ENCODE measurements at regions not wholly inside any gene's neighbourhood (a gene's known extent, or its start where the extent isn't known, plus 50 kb on each side); places are given as distances from the start of the nearest gene placed in this dataset.

- Histone ChIP-seq H3K27ac (ENCODE audit: low read depth, low read length) (no peak overlapping the region), H3K27me3 (ENCODE audit: control insufficient read depth, insufficient read depth, low read length, poor library complexity, severe bottlenecking) (peaks cover 68% of the 10 kb centered on the region), H3K4me1 (ENCODE audit: control insufficient read depth, insufficient read depth, low read length) (peaks cover 12% of the 10 kb centered on the region), H3K9me3 (ENCODE audit: control insufficient read depth, low read length) (no peaks in the 10 kb centered on the region), H3K36me3 (ENCODE audit: control insufficient read depth, insufficient read depth, low read length) (no peaks in the 10 kb centered on the region), H3K9ac (ENCODE audit: extremely low read depth, low read length, poor library complexity, severe bottlenecking) (no peak overlapping the region), H3K4me3 (ENCODE audit: low read length) (no peak overlapping the region)
- Mint-ChIP-seq H3K9me3 (no peaks in the 10 kb centered on the region), H3K27ac (no peak overlapping the region), H3K27me3 (ENCODE audit: insufficient read depth) (peaks cover 73% of the 10 kb centered on the region), H3K4me3 (no peak overlapping the region), H3K36me3 (ENCODE audit: low read depth) (no peaks in the 10 kb centered on the region), H3K4me1 (peaks cover 26% of the 10 kb centered on the region)
- TF ChIP-seq CTCF (conservative IDR thresholded peaks at IDR 0.05): no peak
- WGBS, 2 experiments (ENCODE audit: insufficient coverage in 1 of 2, insufficient read length in 1 of 2): 86 to 88% methylated on average over 1 to 2 of the region's 2 CpGs
- DNase-seq: no peak
Measured at GRCh38 chr5:152089644-152090043, 165.0 kb upstream of the GLRA1 start.

GRCh38 chr5:152086668-152087067, 162.0 kb upstream of the GLRA1 start:
- WGBS, 2 experiments (ENCODE audit: insufficient coverage in 1 of 2, insufficient read length in 1 of 2): 47 to 63% methylated on average over 1 to 3 of the region's 3 CpGs
- peaks cover 22% of the 10 kb centered on the region for H3K4me1 ChIP-seq (ENCODE audit: control insufficient read depth, insufficient read depth, low read length)
- Mint-ChIP-seq H3K9me3 (no peaks in the 10 kb centered on the region), H3K27me3 (ENCODE audit: insufficient read depth) (peaks cover 69% of the 10 kb centered on the region), H3K4me1 (peaks cover 29% of the 10 kb centered on the region), H3K4me3 (no peak overlapping the region), H3K27ac (no peak overlapping the region), H3K36me3 (ENCODE audit: low read depth) (no peaks in the 10 kb centered on the region)
- no peak overlapping the region for H3K9ac ChIP-seq (ENCODE audit: extremely low read depth, low read length, poor library complexity, severe bottlenecking)
- no peaks in the 10 kb centered on the region for H3K36me3 ChIP-seq (ENCODE audit: control insufficient read depth, insufficient read depth, low read length)
- H3K27ac ChIP-seq (ENCODE audit: low read depth, low read length): no peak overlapping the region
- no peak for TF ChIP-seq CTCF (conservative IDR thresholded peaks at IDR 0.05)
- DNase-seq: peak; percentile 68
- H3K9me3 ChIP-seq (ENCODE audit: control insufficient read depth, low read length): no peaks in the 10 kb centered on the region
- H3K4me3 ChIP-seq (ENCODE audit: low read length): peak overlapping the region; percentile 41
- H3K27me3 ChIP-seq (ENCODE audit: control insufficient read depth, insufficient read depth, low read length, poor library complexity, severe bottlenecking): peaks cover 47% of the 10 kb centered on the region

GRCh38 chr5:152084476-152084875, 159.8 kb upstream of the GLRA1 start:
- H3K4me1 ChIP-seq (ENCODE audit: control insufficient read depth, insufficient read depth, low read length): peaks cover 22% of the 10 kb centered on the region
- H3K9me3 ChIP-seq (ENCODE audit: control insufficient read depth, low read length): no peaks in the 10 kb centered on the region
- H3K4me3 ChIP-seq (ENCODE audit: low read length): no peak overlapping the region
- 85 to 99% methylated on average over 4 of the region's 4 CpGs for WGBS, 2 experiments (ENCODE audit: insufficient coverage in 1 of 2, insufficient read length in 1 of 2)
- no peak overlapping the region for H3K9ac ChIP-seq (ENCODE audit: extremely low read depth, low read length, poor library complexity, severe bottlenecking)
- no peak for TF ChIP-seq CTCF (conservative IDR thresholded peaks at IDR 0.05)
- Mint-ChIP-seq H3K27ac (no peak overlapping the region), H3K4me1 (peaks cover 29% of the 10 kb centered on the region), H3K9me3 (no peaks in the 10 kb centered on the region), H3K27me3 (ENCODE audit: insufficient read depth) (peaks cover 47% of the 10 kb centered on the region), H3K36me3 (ENCODE audit: low read depth) (no peaks in the 10 kb centered on the region), H3K4me3 (no peak overlapping the region)
- H3K27ac ChIP-seq (ENCODE audit: low read depth, low read length): no peak overlapping the region
- no peak for DNase-seq
- peaks cover 25% of the 10 kb centered on the region for H3K27me3 ChIP-seq (ENCODE audit: control insufficient read depth, insufficient read depth, low read length, poor library complexity, severe bottlenecking)
- H3K36me3 ChIP-seq (ENCODE audit: control insufficient read depth, insufficient read depth, low read length): no peaks in the 10 kb centered on the region

All from endodermal cell (in vitro differentiated cells).